HG03520 (cell line): ENCODE measurements at regions not wholly inside any gene's neighbourhood (a gene's known extent, or its start where the extent isn't known, plus 50 kb on each side); places are given as distances from the start of the nearest gene placed in this dataset.
A peak's percentile ranks its signal among the peaks of the same experiment; 100 is the strongest.

Source experiments
- ATAC-seq: cut with Tn5 transposase; IDR thresholded peaks from one replicate; pipeline ENCODE4 v1.9.1; 2021; ENCODE audit warnings: mild to moderate bottlenecking, moderate library complexity; ENCODE audit not compliant: unreplicated experiment

- no peak for ATAC-seq
Measured at GRCh38 chr4:95985791-95986550, 146.1 kb downstream of the PDHA2 start.

GRCh38 chr4:95987851-95988250 lies 148.0 kb downstream of the PDHA2 start:
- no peak for ATAC-seq

GRCh38 chr4:95998311-95998710 lies 158.4 kb downstream of the PDHA2 start:
- ATAC-seq, result no peak

GRCh38 chr4:96003951-96004740 lies 164.3 kb downstream of the PDHA2 start:
- no peak for ATAC-seq

- ATAC-seq, result no peak
Measured at GRCh38 chr4:96009427-96010119, 169.7 kb downstream of the PDHA2 start.

- no peak for ATAC-seq
Measured at GRCh38 chr4:96012687-96013086, 172.8 kb downstream of the PDHA2 start.

GRCh38 chr4:96016634-96017299 lies 176.9 kb downstream of the PDHA2 start:
- peak; percentile 86 for ATAC-seq

GRCh38 chr4:96025011-96025410 lies 185.1 kb downstream of the PDHA2 start:
- no peak for ATAC-seq

GRCh38 chr4:96035727-96036126 lies 195.8 kb downstream of the PDHA2 start:
- ATAC-seq, result no peak

- ATAC-seq, result no peak
Measured at GRCh38 chr4:96036781-96037180, 196.9 kb downstream of the PDHA2 start.

GRCh38 chr4:96037705-96038104 lies 197.8 kb downstream of the PDHA2 start:
- no peak for ATAC-seq

GRCh38 chr4:96039217-96039616 lies 199.3 kb downstream of the PDHA2 start:
- no peak for ATAC-seq

- no peak for ATAC-seq
Measured at GRCh38 chr4:96039803-96040436, 200.0 kb downstream of the PDHA2 start.

GRCh38 chr4:96044971-96045370 lies 205.1 kb downstream of the PDHA2 start:
- no peak for ATAC-seq

GRCh38 chr4:96052827-96053226 lies 212.9 kb downstream of the PDHA2 start:
- no peak for ATAC-seq

- no peak for ATAC-seq
Measured at GRCh38 chr4:96056346-96056934, 216.5 kb downstream of the PDHA2 start.

GRCh38 chr4:96063639-96064038 lies 223.7 kb downstream of the PDHA2 start:
- ATAC-seq, result no peak

- ATAC-seq, result no peak
Measured at GRCh38 chr4:96073461-96073860, 233.6 kb downstream of the PDHA2 start.

- peak; percentile 39 for ATAC-seq
Measured at GRCh38 chr4:96092151-96092705, 252.3 kb downstream of the PDHA2 start.

- ATAC-seq, result no peak
Measured at GRCh38 chr4:96093057-96093456, 253.2 kb downstream of the PDHA2 start.
